ENCODE measurements at regions not wholly inside any gene's neighbourhood (a gene's known extent, or its start where the extent isn't known, plus 50 kb on each side); places are given as distances from the start of the nearest gene placed in this dataset.

GRCh38 chr11:115924744-115925567 is 420.7 kb upstream of the CADM1 start:
- H3K27me3 ChIP-seq (replicated peaks; ENCODE audit: control insufficient read depth, insufficient read depth, low read length): no peaks in the 10 kb centered on the region
- H3K4me3 ChIP-seq (ENCODE audit: low read depth, low read length): no peak overlapping the region
- Mint-ChIP-seq H3K27me3 (ENCODE audit: insufficient read depth, unreplicated experiment) (peaks cover 6% of the 10 kb centered on the region), H3K4me3 (ENCODE audit: unreplicated experiment) (no peak overlapping the region), H3K4me1 (ENCODE audit: low read depth, unreplicated experiment) (peaks cover 26% of the 10 kb centered on the region), H3K36me3 (ENCODE audit: insufficient read depth, unreplicated experiment) (no peaks in the 10 kb centered on the region), H3K27ac (ENCODE audit: unreplicated experiment) (no peak overlapping the region), H3K9me3 (ENCODE audit: unreplicated experiment) (no peaks in the 10 kb centered on the region)
- peaks cover 17% of the 10 kb centered on the region for H3K4me1 ChIP-seq
- CTCF ChIA-PET: interaction anchor here (0.5 kb wide), 1 partner anchor 74 kb away, joined by 3 read pairs; no protein-coding TSS in a partner anchor
- no peak for DNase-seq
- TF ChIP-seq CTCF (IDR thresholded peaks at IDR 0.05; ENCODE audit: insufficient read depth in 1 of 2, low read depth in 1 of 2, low read length in 1 of 2, severe bottlenecking in 1 of 2, unreplicated experiment in 1 of 2): no peak
- intact Hi-C loops (cut with micrococcal nuclease; ENCODE audit: unreplicated experiment): no loop called here
- no TSS peak for BruUV-seq (replicated peaks)
- H3K36me3 ChIP-seq (ENCODE audit: control insufficient read depth, insufficient read depth, low read length): no peaks in the 10 kb centered on the region
- H3K9me3 ChIP-seq: no peaks in the 10 kb centered on the region
- POLR2A ChIA-PET: no interaction called here

GRCh38 chr11:115922876-115923275 is 418.7 kb upstream of the CADM1 start:
- ChIA-PET POLR2A (no interaction called here), CTCF (no interaction called here)
- peaks cover 36% of the 10 kb centered on the region for H3K4me1 Mint-ChIP-seq (ENCODE audit: low read depth, unreplicated experiment)
- peaks cover 4% of the 10 kb centered on the region for H3K27me3 Mint-ChIP-seq (ENCODE audit: insufficient read depth, unreplicated experiment)
- H3K4me3 Mint-ChIP-seq (ENCODE audit: unreplicated experiment): no peak overlapping the region
- no TSS peak for BruUV-seq (replicated peaks)
- Histone ChIP-seq H3K36me3 (ENCODE audit: control insufficient read depth, insufficient read depth, low read length) (no peaks in the 10 kb centered on the region), H3K4me3 (ENCODE audit: low read depth, low read length) (no peak overlapping the region), H3K9me3 (no peaks in the 10 kb centered on the region), H3K4me1 (peaks cover 29% of the 10 kb centered on the region), H3K27me3 (replicated peaks; ENCODE audit: control insufficient read depth, insufficient read depth, low read length) (no peaks in the 10 kb centered on the region)
- no peak for DNase-seq
- no peak overlapping the region for H3K27ac Mint-ChIP-seq (ENCODE audit: unreplicated experiment)
- TF ChIP-seq CTCF (IDR thresholded peaks at IDR 0.05; ENCODE audit: insufficient read depth in 1 of 2, low read depth in 1 of 2, low read length in 1 of 2, severe bottlenecking in 1 of 2, unreplicated experiment in 1 of 2): no peak
- H3K9me3 Mint-ChIP-seq (ENCODE audit: unreplicated experiment): no peaks in the 10 kb centered on the region
- intact Hi-C loops (cut with micrococcal nuclease; ENCODE audit: unreplicated experiment): no loop called here
- no peaks in the 10 kb centered on the region for H3K36me3 Mint-ChIP-seq (ENCODE audit: insufficient read depth, unreplicated experiment)

GRCh38 chr11:115921986-115922385 is 417.8 kb upstream of the CADM1 start:
- Mint-ChIP-seq H3K27me3 (ENCODE audit: insufficient read depth, unreplicated experiment) (peaks cover under 1% of the 10 kb centered on the region), H3K4me1 (ENCODE audit: low read depth, unreplicated experiment) (peaks cover 36% of the 10 kb centered on the region), H3K9me3 (ENCODE audit: unreplicated experiment) (no peaks in the 10 kb centered on the region), H3K27ac (ENCODE audit: unreplicated experiment) (no peak overlapping the region), H3K4me3 (ENCODE audit: unreplicated experiment) (no peak overlapping the region), H3K36me3 (ENCODE audit: insufficient read depth, unreplicated experiment) (no peaks in the 10 kb centered on the region)
- no peak overlapping the region for H3K4me3 ChIP-seq (ENCODE audit: low read depth, low read length)
- POLR2A ChIA-PET: no interaction called here
- intact Hi-C loops (cut with micrococcal nuclease; ENCODE audit: unreplicated experiment): no loop called here
- CTCF ChIA-PET: no interaction called here
- no TSS peak for BruUV-seq (replicated peaks)
- peaks cover 29% of the 10 kb centered on the region for H3K4me1 ChIP-seq
- no peak for DNase-seq
- TF ChIP-seq CTCF (IDR thresholded peaks at IDR 0.05; ENCODE audit: insufficient read depth in 1 of 2, low read depth in 1 of 2, low read length in 1 of 2, severe bottlenecking in 1 of 2, unreplicated experiment in 1 of 2): no peak
- no peaks in the 10 kb centered on the region for H3K9me3 ChIP-seq
- H3K27me3 ChIP-seq (replicated peaks; ENCODE audit: control insufficient read depth, insufficient read depth, low read length): no peaks in the 10 kb centered on the region
- no peaks in the 10 kb centered on the region for H3K36me3 ChIP-seq (ENCODE audit: control insufficient read depth, insufficient read depth, low read length)

Data from Caco-2 (cell line).